Immature natural killer cell (primary cell): ENCODE measurements at regions not wholly inside any gene's neighbourhood (a gene's known extent, or its start where the extent isn't known, plus 50 kb on each side); places are given as distances from the start of the nearest gene placed in this dataset.

Source experiments
- DNase-seq, 3 donors: peaks; one replicate each; pipeline ENCODE4 v3.0.0; 2022; ENCODE audit warnings: mixed read lengths in 1 of 3
- H3K27ac Mint-ChIP-seq, 6 donors: one replicate each; pipeline ENCODE4 v1.8.0; 2020; ENCODE audit warnings: mixed read lengths in 6 of 6, mild to moderate bottlenecking in 5 of 6, inconsistent platforms in 4 of 6, moderate library complexity in 3 of 6
- H3K27me3 Mint-ChIP-seq, 3 donors: one replicate each; pipeline ENCODE4 v1.8.0; 2020 to 2021; ENCODE audit warnings: low read depth in 3 of 3, mild to moderate bottlenecking in 3 of 3, mixed read lengths in 3 of 3, moderate library complexity in 3 of 3, inconsistent platforms in 1 of 3
- H3K36me3 Mint-ChIP-seq, 3 donors: one replicate each; pipeline ENCODE4 v1.8.0; 2020; ENCODE audit warnings: mixed read lengths in 3 of 3, inconsistent platforms in 2 of 3, mild to moderate bottlenecking in 2 of 3
- H3K4me1 Mint-ChIP-seq, 2 donors: one replicate each; pipeline ENCODE4 v1.8.0; 2020; ENCODE audit warnings: inconsistent platforms in 2 of 2, mild to moderate bottlenecking in 2 of 2, mixed read lengths in 2 of 2, moderate library complexity in 1 of 2
- H3K4me3 Mint-ChIP-seq, 5 donors: one replicate each; pipeline ENCODE4 v1.8.0; 2020; ENCODE audit warnings: mild to moderate bottlenecking in 5 of 5, mixed read lengths in 5 of 5, inconsistent platforms in 3 of 5, moderate library complexity in 3 of 5
- H3K9me3 Mint-ChIP-seq, 6 donors: one replicate each; pipeline ENCODE4 v1.8.0; 2020; ENCODE audit warnings: mild to moderate bottlenecking in 6 of 6, mixed read lengths in 6 of 6, inconsistent platforms in 4 of 6, moderate library complexity in 3 of 6

- H3K9me3 Mint-ChIP-seq, result peaks cover 0 to 24% (median 11%) of the 10 kb centered on the region in 6 donors
- peaks cover 0 to 2% (median 0%) of the 10 kb centered on the region in 3 donors for H3K27me3 Mint-ChIP-seq
- H3K27ac Mint-ChIP-seq, result no peak overlapping the region
- H3K36me3 Mint-ChIP-seq, result no peaks in the 10 kb centered on the region
- no peaks in the 10 kb centered on the region for H3K4me1 Mint-ChIP-seq
- no peak for DNase-seq
- no peak overlapping the region for H3K4me3 Mint-ChIP-seq
Observed at GRCh38 chr4:28890949-28891775, 1829.0 kb upstream of the PCDH7 start.

- Mint-ChIP-seq H3K36me3 (no peaks in the 10 kb centered on the region), H3K9me3 (peaks cover 9 to 47% (median 33%) of the 10 kb centered on the region in 6 donors), H3K4me1 (no peaks in the 10 kb centered on the region), H3K4me3 (no peak overlapping the region), H3K27me3 (no peaks in the 10 kb centered on the region), H3K27ac (no peak overlapping the region)
- no peak for DNase-seq
Observed at GRCh38 chr4:28913466-28913865, 1806.7 kb upstream of the PCDH7 start.

GRCh38 chr4:28916585-28916984 lies 1803.6 kb upstream of the PCDH7 start:
- no peak for DNase-seq
- H3K4me3 Mint-ChIP-seq, result no peak overlapping the region
- H3K36me3 Mint-ChIP-seq, result no peaks in the 10 kb centered on the region
- H3K27me3 Mint-ChIP-seq, result peaks cover 0 to 3% (median 1%) of the 10 kb centered on the region in 3 donors
- no peaks in the 10 kb centered on the region for H3K4me1 Mint-ChIP-seq
- H3K9me3 Mint-ChIP-seq, result peaks cover 15 to 49% (median 32%) of the 10 kb centered on the region in 6 donors
- H3K27ac Mint-ChIP-seq, result no peak overlapping the region

- Mint-ChIP-seq H3K27ac (no peak overlapping the region), H3K4me3 (no peak overlapping the region), H3K4me1 (no peaks in the 10 kb centered on the region), H3K36me3 (no peaks in the 10 kb centered on the region), H3K9me3 (peaks cover 15 to 62% (median 36%) of the 10 kb centered on the region in 6 donors), H3K27me3 (peaks cover 0 to 3% (median 1%) of the 10 kb centered on the region in 3 donors)
- DNase-seq, result no peak
Observed at GRCh38 chr4:28918871-28919270, 1801.3 kb upstream of the PCDH7 start.

- Mint-ChIP-seq H3K4me3 (no peak overlapping the region), H3K27ac (no peak overlapping the region), H3K27me3 (peaks cover 0 to 3% (median 1%) of the 10 kb centered on the region in 3 donors), H3K9me3 (peaks cover 15 to 59% (median 30%) of the 10 kb centered on the region in 6 donors), H3K4me1 (no peaks in the 10 kb centered on the region), H3K36me3 (no peaks in the 10 kb centered on the region)
- DNase-seq, result no peak
Observed at GRCh38 chr4:28921886-28922285, 1798.3 kb upstream of the PCDH7 start.

- H3K27ac Mint-ChIP-seq, result no peak overlapping the region
- H3K9me3 Mint-ChIP-seq, result peaks cover 5 to 36% (median 20%) of the 10 kb centered on the region in 6 donors
Observed at GRCh38 chr4:28926156-28926555, 1794.0 kb upstream of the PCDH7 start.

GRCh38 chr4:28942631-28943030 lies 1777.5 kb upstream of the PCDH7 start:
- no peak overlapping the region for H3K4me3 Mint-ChIP-seq
- no peak overlapping the region for H3K27ac Mint-ChIP-seq
- peaks cover 0 to 2% (median 0%) of the 10 kb centered on the region in 3 donors for H3K27me3 Mint-ChIP-seq

More at GRCh38 chr4:28926156-28926555, 1794.0 kb upstream of the PCDH7 start:
- H3K27me3 Mint-ChIP-seq, result peaks cover 0 to 3% (median 0%) of the 10 kb centered on the region in 3 donors
- DNase-seq, result no peak
- H3K4me1 Mint-ChIP-seq, result no peaks in the 10 kb centered on the region
- H3K4me3 Mint-ChIP-seq, result no peak overlapping the region
- H3K36me3 Mint-ChIP-seq, result no peaks in the 10 kb centered on the region

GRCh38 chr4:28947374-28947773 lies 1772.8 kb upstream of the PCDH7 start:
- no peaks in the 10 kb centered on the region for H3K36me3 Mint-ChIP-seq
- H3K27me3 Mint-ChIP-seq, result peaks cover 0 to 2% (median 0%) of the 10 kb centered on the region in 3 donors
- H3K27ac Mint-ChIP-seq, result no peak overlapping the region
- no peak for DNase-seq
- no peaks in the 10 kb centered on the region for H3K4me1 Mint-ChIP-seq
- peaks cover 4 to 30% (median 16%) of the 10 kb centered on the region in 6 donors for H3K9me3 Mint-ChIP-seq
- H3K4me3 Mint-ChIP-seq, result no peak overlapping the region

More at GRCh38 chr4:28942631-28943030, 1777.5 kb upstream of the PCDH7 start:
- Mint-ChIP-seq H3K9me3 (peaks cover 11 to 50% (median 30%) of the 10 kb centered on the region in 6 donors), H3K4me1 (no peaks in the 10 kb centered on the region), H3K36me3 (no peaks in the 10 kb centered on the region)
- DNase-seq, result no peak

- Mint-ChIP-seq H3K4me1 (no peaks in the 10 kb centered on the region), H3K36me3 (no peaks in the 10 kb centered on the region), H3K4me3 (no peak overlapping the region), H3K9me3 (peaks cover 5 to 27% (median 15%) of the 10 kb centered on the region in 6 donors), H3K27me3 (peaks cover 0 to 2% (median 0%) of the 10 kb centered on the region in 3 donors), H3K27ac (no peak overlapping the region)
- DNase-seq, result no peak
Observed at GRCh38 chr4:28948501-28948900, 1771.7 kb upstream of the PCDH7 start.

- Mint-ChIP-seq H3K27me3 (no peaks in the 10 kb centered on the region), H3K9me3 (peaks cover 2 to 36% (median 17%) of the 10 kb centered on the region in 6 donors)
Observed at GRCh38 chr4:28966982-28967381, 1753.2 kb upstream of the PCDH7 start.

GRCh38 chr4:28973587-28974350 lies 1746.4 kb upstream of the PCDH7 start:
- H3K4me3 Mint-ChIP-seq, result no peak overlapping the region
- H3K9me3 Mint-ChIP-seq, result peaks cover 0 to 30% (median 10%) of the 10 kb centered on the region in 6 donors
- H3K4me1 Mint-ChIP-seq, result no peaks in the 10 kb centered on the region
- H3K36me3 Mint-ChIP-seq, result no peaks in the 10 kb centered on the region
- H3K27me3 Mint-ChIP-seq, result no peaks in the 10 kb centered on the region
- H3K27ac Mint-ChIP-seq, result no peak overlapping the region
- no peak for DNase-seq

More at GRCh38 chr4:28966982-28967381, 1753.2 kb upstream of the PCDH7 start:
- Mint-ChIP-seq H3K27ac (no peak overlapping the region), H3K36me3 (no peaks in the 10 kb centered on the region), H3K4me3 (no peak overlapping the region), H3K4me1 (no peaks in the 10 kb centered on the region)
- no peak for DNase-seq

- Mint-ChIP-seq H3K27ac (no peak overlapping the region), H3K27me3 (no peaks in the 10 kb centered on the region), H3K9me3 (peaks cover 0 to 32% (median 11%) of the 10 kb centered on the region in 6 donors), H3K36me3 (no peaks in the 10 kb centered on the region), H3K4me3 (no peak overlapping the region), H3K4me1 (no peaks in the 10 kb centered on the region)
- DNase-seq, result no peak
Observed at GRCh38 chr4:28976369-28976768, 1743.8 kb upstream of the PCDH7 start.

- no peak for DNase-seq
- Mint-ChIP-seq H3K9me3 (peaks cover 6 to 64% (median 31%) of the 10 kb centered on the region in 6 donors), H3K27me3 (no peaks in the 10 kb centered on the region), H3K4me3 (no peak overlapping the region), H3K36me3 (no peaks in the 10 kb centered on the region), H3K27ac (no peak overlapping the region), H3K4me1 (no peaks in the 10 kb centered on the region)
Observed at GRCh38 chr4:29002151-29002550, 1718.0 kb upstream of the PCDH7 start.

GRCh38 chr4:29005838-29006237 lies 1714.3 kb upstream of the PCDH7 start:
- H3K36me3 Mint-ChIP-seq, result no peaks in the 10 kb centered on the region

More at GRCh38 chr4:29005838-29006237, 1714.3 kb upstream of the PCDH7 start:
- DNase-seq, result no peak
- H3K4me1 Mint-ChIP-seq, result no peaks in the 10 kb centered on the region
- no peak overlapping the region for H3K27ac Mint-ChIP-seq
- H3K9me3 Mint-ChIP-seq, result peaks cover 9 to 61% (median 24%) of the 10 kb centered on the region in 6 donors
- no peaks in the 10 kb centered on the region for H3K27me3 Mint-ChIP-seq
- no peak overlapping the region for H3K4me3 Mint-ChIP-seq
